ENCODE measurements at regions not wholly inside any gene's neighbourhood (a gene's known extent, or its start where the extent isn't known, plus 50 kb on each side); places are given as distances from the start of the nearest gene placed in this dataset.
"Not testable (repeated sequence)": the region's sequence is repeated elsewhere in the genome, so short reads cannot be mapped to it uniquely, and the experiment has no call there.

- Histone ChIP-seq H3K4me3 (no peak overlapping the region), H3K27me3 (ENCODE audit: low read depth) (no peaks in the 10 kb centered on the region), H3K27ac (replicated peaks) (no peak overlapping the region), H3K36me3 (no peaks in the 10 kb centered on the region), H3K4me1 (no peaks in the 10 kb centered on the region), H3K9me3 (replicated peaks) (peaks cover 11% of the 10 kb centered on the region)
- no peak for TF ChIP-seq CTCF (IDR thresholded peaks at IDR 0.05; ENCODE audit: borderline replicate concordance)
- DNase-seq = no peak
- intact Hi-C loops (cut with micrococcal nuclease) = no loop called here
Measured at GRCh38 chr1:81183051-81183450, 617.7 kb upstream of the ADGRL2 start.

GRCh38 chr1:81179242-81179641 lies 621.5 kb upstream of the ADGRL2 start:
- H3K27ac ChIP-seq (replicated peaks) = no peak overlapping the region
- H3K4me1 ChIP-seq = no peaks in the 10 kb centered on the region
- H3K9me3 ChIP-seq (replicated peaks) = peaks cover 11% of the 10 kb centered on the region
- H3K36me3 ChIP-seq = no peaks in the 10 kb centered on the region
- no peak for DNase-seq
- H3K27me3 ChIP-seq (ENCODE audit: low read depth) = no peaks in the 10 kb centered on the region
- TF ChIP-seq CTCF (IDR thresholded peaks at IDR 0.05; ENCODE audit: borderline replicate concordance) = no peak
- intact Hi-C loops (cut with micrococcal nuclease) = no loop called here
- H3K4me3 ChIP-seq = no peak overlapping the region

- peaks cover 15% of the 10 kb centered on the region for H3K9me3 ChIP-seq (replicated peaks)
- DNase-seq; H3K36me3 ChIP-seq; H3K4me3 ChIP-seq; H3K27me3 ChIP-seq (ENCODE audit: low read depth); H3K27ac ChIP-seq (replicated peaks); intact Hi-C loops (cut with micrococcal nuclease); H3K4me1 ChIP-seq: not testable (repeated sequence)
Measured at GRCh38 chr1:81178431-81179093, 622.2 kb upstream of the ADGRL2 start.

GRCh38 chr1:81174811-81175476 lies 625.8 kb upstream of the ADGRL2 start:
- intact Hi-C loops (cut with micrococcal nuclease) = no loop called here

GRCh38 chr1:81174052-81174451 lies 626.7 kb upstream of the ADGRL2 start:
- no peaks in the 10 kb centered on the region for H3K27me3 ChIP-seq (ENCODE audit: low read depth)
- peaks cover 50% of the 10 kb centered on the region for H3K9me3 ChIP-seq (replicated peaks)
- no peak for TF ChIP-seq CTCF (IDR thresholded peaks at IDR 0.05; ENCODE audit: borderline replicate concordance)
- DNase-seq = no peak
- H3K4me1 ChIP-seq = no peaks in the 10 kb centered on the region
- H3K27ac ChIP-seq (replicated peaks) = no peak overlapping the region
- no peaks in the 10 kb centered on the region for H3K36me3 ChIP-seq
- no peak overlapping the region for H3K4me3 ChIP-seq
- intact Hi-C loops (cut with micrococcal nuclease) = no loop called here

More at GRCh38 chr1:81174811-81175476, 625.8 kb upstream of the ADGRL2 start:
- no peak for DNase-seq
- Histone ChIP-seq H3K27me3 (ENCODE audit: low read depth) (no peaks in the 10 kb centered on the region), H3K36me3 (no peaks in the 10 kb centered on the region), H3K9me3 (replicated peaks) (peaks cover 41% of the 10 kb centered on the region), H3K27ac (replicated peaks) (no peak overlapping the region), H3K4me1 (no peaks in the 10 kb centered on the region), H3K4me3 (no peak overlapping the region)
- TF ChIP-seq CTCF (IDR thresholded peaks at IDR 0.05; ENCODE audit: borderline replicate concordance) = no peak

GRCh38 chr1:81172483-81172882 lies 628.3 kb upstream of the ADGRL2 start:
- H3K4me1 ChIP-seq = no peaks in the 10 kb centered on the region
- H3K27ac ChIP-seq (replicated peaks) = no peak overlapping the region
- no peaks in the 10 kb centered on the region for H3K36me3 ChIP-seq
- H3K9me3 ChIP-seq (replicated peaks) = peaks cover 52% of the 10 kb centered on the region
- H3K27me3 ChIP-seq (ENCODE audit: low read depth) = no peaks in the 10 kb centered on the region
- intact Hi-C loops (cut with micrococcal nuclease) = no loop called here
- DNase-seq = no peak
- no peak for TF ChIP-seq CTCF (IDR thresholded peaks at IDR 0.05; ENCODE audit: borderline replicate concordance)
- no peak overlapping the region for H3K4me3 ChIP-seq
